HL-60/S4 treated with retinoic acid at 250 ng/mL for 4 days and 3 days (cell line): ENCODE measurements at regions not wholly inside any gene's neighbourhood (a gene's known extent, or its start where the extent isn't known, plus 50 kb on each side); places are given as distances from the start of the nearest gene placed in this dataset.
"Not testable (repeated sequence)": the region's sequence is repeated elsewhere in the genome, so short reads cannot be mapped to it uniquely, and the experiment has no call there.

Experiments used
- in situ Hi-C: fragments of 300-500 bp; cut with MboI; formaldehyde crosslinking; loops from 2 replicates; pipeline ENCODE4 v1.7.0; 2022; ENCODE audit warnings: low sequenced_read_pairs

GRCh38 chr5:167845952-167846351 lies 445.5 kb upstream of the WWC1 start:
- in situ Hi-C loops = no loop called here

- in situ Hi-C loops = no loop called here
Measured at GRCh38 chr5:167849874-167850273, 441.6 kb upstream of the WWC1 start.

- in situ Hi-C loops = no loop called here
Measured at GRCh38 chr5:167850911-167851310, 440.5 kb upstream of the WWC1 start.

GRCh38 chr5:167851416-167851815 lies 440.0 kb upstream of the WWC1 start:
- in situ Hi-C loops = no loop called here

- in situ Hi-C loops = no loop called here
Measured at GRCh38 chr5:167852515-167852914, 438.9 kb upstream of the WWC1 start.

GRCh38 chr5:167853421-167853820 lies 438.0 kb upstream of the WWC1 start:
- in situ Hi-C loops = no loop called here

GRCh38 chr5:167855818-167856217 lies 435.6 kb upstream of the WWC1 start:
- in situ Hi-C loops = no loop called here

GRCh38 chr5:167857321-167857720 lies 434.1 kb upstream of the WWC1 start:
- in situ Hi-C loops = no loop called here

- in situ Hi-C loops = not testable (repeated sequence)
Measured at GRCh38 chr5:167858186-167858855, 433.1 kb upstream of the WWC1 start.

- in situ Hi-C loops = no loop called here
Measured at GRCh38 chr5:167861129-167861927, 430.1 kb upstream of the WWC1 start.

GRCh38 chr5:167861928-167862426 lies 429.5 kb upstream of the WWC1 start:
- in situ Hi-C loops = no loop called here

- in situ Hi-C loops = no loop called here
Measured at GRCh38 chr5:167863883-167864282, 427.6 kb upstream of the WWC1 start.

- in situ Hi-C loops = no loop called here
Measured at GRCh38 chr5:167864801-167865200, 426.6 kb upstream of the WWC1 start.

- in situ Hi-C loops = no loop called here
Measured at GRCh38 chr5:167866797-167867196, 424.6 kb upstream of the WWC1 start.

- in situ Hi-C loops = no loop called here
Measured at GRCh38 chr5:167867281-167867680, 424.2 kb upstream of the WWC1 start.

- in situ Hi-C loops = no loop called here
Measured at GRCh38 chr5:167869125-167869524, 422.3 kb upstream of the WWC1 start.

GRCh38 chr5:167870055-167870454 lies 421.4 kb upstream of the WWC1 start:
- in situ Hi-C loops = no loop called here

- in situ Hi-C loops = no loop called here
Measured at GRCh38 chr5:167871091-167871490, 420.4 kb upstream of the WWC1 start.

GRCh38 chr5:167872791-167873190 lies 418.7 kb upstream of the WWC1 start:
- in situ Hi-C loops = no loop called here

- in situ Hi-C loops = no loop called here
Measured at GRCh38 chr5:167877114-167877722, 414.2 kb upstream of the WWC1 start.

GRCh38 chr5:167877924-167878323 lies 413.5 kb upstream of the WWC1 start:
- in situ Hi-C loops = no loop called here

GRCh38 chr5:167880420-167880819 lies 411.0 kb upstream of the WWC1 start:
- in situ Hi-C loops = no loop called here
